ENCODE measurements at regions not wholly inside any gene's neighbourhood (a gene's known extent, or its start where the extent isn't known, plus 50 kb on each side); places are given as distances from the start of the nearest gene placed in this dataset.
"Not testable (repeated sequence)": the region's sequence is repeated elsewhere in the genome, so short reads cannot be mapped to it uniquely, and the experiment has no call there.

DNA sequence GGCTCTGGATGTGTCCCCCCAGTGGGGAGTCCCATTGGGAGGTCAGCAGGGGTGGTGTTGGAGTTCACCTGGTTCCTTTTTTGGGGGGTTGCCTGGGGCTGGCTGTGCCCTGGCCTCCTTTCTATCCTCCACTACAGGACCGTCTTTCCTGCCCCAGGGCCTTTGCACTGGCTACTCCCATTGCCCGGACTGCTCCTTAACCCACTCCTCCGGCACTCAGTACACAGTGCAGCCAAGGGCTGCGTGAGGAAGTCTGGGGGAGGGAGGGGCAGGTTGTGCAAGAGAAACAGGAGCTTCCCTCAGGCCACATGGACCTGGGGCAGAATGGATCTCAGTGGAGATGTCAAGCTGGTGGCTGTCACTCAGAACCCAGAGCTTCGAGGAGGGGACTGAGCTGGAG lies 429.3 kb upstream of the SULF2 start:
- no peak for FAIRE-seq
- no peaks in the 10 kb centered on the region for H3K9me3 ChIP-seq (ENCODE audit: control insufficient read depth in 2 of 3, insufficient read depth in 1 of 3, low read length in 3 of 3)
- intact Hi-C loops (cut with DNase I): no loop called here

DNA sequence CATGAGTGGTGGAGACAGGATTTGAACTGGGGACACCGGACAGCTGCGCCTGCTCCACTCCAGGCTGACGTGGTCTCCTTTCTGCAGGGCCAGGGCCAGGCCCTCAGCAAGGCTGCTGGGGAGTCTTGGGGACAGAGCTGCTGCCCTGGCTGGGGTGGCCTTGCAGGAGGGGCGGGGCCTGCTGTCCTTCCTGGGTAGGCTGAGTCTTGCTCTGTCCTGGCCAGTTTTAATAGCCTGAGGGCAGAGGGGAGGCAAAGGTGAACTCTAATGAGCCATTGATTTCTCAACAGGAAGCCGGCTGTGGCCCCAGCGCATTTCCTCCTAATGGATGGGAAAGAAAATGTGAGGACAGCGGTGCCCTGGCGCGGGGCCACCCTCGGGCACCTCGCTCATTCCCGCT lies 428.4 kb upstream of the SULF2 start:
- H3K4me3 ChIP-seq (ENCODE audit: low read length in 3 of 3); DNase-seq; H3K36me3 ChIP-seq (ENCODE audit: control insufficient read depth in 2 of 3, insufficient read depth in 3 of 3, low read length in 3 of 3); H3K9me3 ChIP-seq (ENCODE audit: control insufficient read depth in 2 of 3, insufficient read depth in 1 of 3, low read length in 3 of 3); H3K4me1 ChIP-seq (ENCODE audit: control insufficient read depth in 2 of 3, insufficient read depth in 2 of 3, low read depth in 1 of 3, low read length in 3 of 3); H3K9ac ChIP-seq (ENCODE audit: low read length in 3 of 3); H3K27me3 ChIP-seq (ENCODE audit: control insufficient read depth, insufficient read depth, low read length); intact Hi-C loops (cut with DNase I); FAIRE-seq; H3K27ac ChIP-seq (ENCODE audit: low read depth in 2 of 2, low read length in 2 of 2): not testable (repeated sequence)

More for the DNA sequence above, 429.3 kb upstream of the SULF2 start:
- Histone ChIP-seq H3K36me3 (ENCODE audit: control insufficient read depth in 2 of 3, insufficient read depth in 3 of 3, low read length in 3 of 3) (no peaks in the 10 kb centered on the region), H3K27ac (ENCODE audit: low read depth in 2 of 2, low read length in 2 of 2) (no peak overlapping the region), H3K9ac (ENCODE audit: low read length in 3 of 3) (no peak overlapping the region), H3K27me3 (ENCODE audit: control insufficient read depth, insufficient read depth, low read length) (no peaks in the 10 kb centered on the region), H3K4me3 (ENCODE audit: low read length in 3 of 3) (no peak overlapping the region), H3K4me1 (ENCODE audit: control insufficient read depth in 2 of 3, insufficient read depth in 2 of 3, low read depth in 1 of 3, low read length in 3 of 3) (no peaks in the 10 kb centered on the region)
- TF ChIP-seq, protein P1, sequence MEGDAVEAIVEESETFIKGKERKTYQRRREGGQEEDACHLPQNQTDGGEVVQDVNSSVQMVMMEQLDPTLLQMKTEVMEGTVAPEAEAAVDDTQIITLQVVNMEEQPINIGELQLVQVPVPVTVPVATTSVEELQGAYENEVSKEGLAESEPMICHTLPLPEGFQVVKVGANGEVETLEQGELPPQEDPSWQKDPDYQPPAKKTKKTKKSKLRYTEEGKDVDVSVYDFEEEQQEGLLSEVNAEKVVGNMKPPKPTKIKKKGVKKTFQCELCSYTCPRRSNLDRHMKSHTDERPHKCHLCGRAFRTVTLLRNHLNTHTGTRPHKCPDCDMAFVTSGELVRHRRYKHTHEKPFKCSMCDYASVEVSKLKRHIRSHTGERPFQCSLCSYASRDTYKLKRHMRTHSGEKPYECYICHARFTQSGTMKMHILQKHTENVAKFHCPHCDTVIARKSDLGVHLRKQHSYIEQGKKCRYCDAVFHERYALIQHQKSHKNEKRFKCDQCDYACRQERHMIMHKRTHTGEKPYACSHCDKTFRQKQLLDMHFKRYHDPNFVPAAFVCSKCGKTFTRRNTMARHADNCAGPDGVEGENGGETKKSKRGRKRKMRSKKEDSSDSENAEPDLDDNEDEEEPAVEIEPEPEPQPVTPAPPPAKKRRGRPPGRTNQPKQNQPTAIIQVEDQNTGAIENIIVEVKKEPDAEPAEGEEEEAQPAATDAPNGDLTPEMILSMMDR (IDR thresholded peaks at IDR 0.05; ENCODE audit: borderline replicate concordance, extremely low read depth, insufficient read depth): no peak
- DNase-seq: no peak

DNA sequence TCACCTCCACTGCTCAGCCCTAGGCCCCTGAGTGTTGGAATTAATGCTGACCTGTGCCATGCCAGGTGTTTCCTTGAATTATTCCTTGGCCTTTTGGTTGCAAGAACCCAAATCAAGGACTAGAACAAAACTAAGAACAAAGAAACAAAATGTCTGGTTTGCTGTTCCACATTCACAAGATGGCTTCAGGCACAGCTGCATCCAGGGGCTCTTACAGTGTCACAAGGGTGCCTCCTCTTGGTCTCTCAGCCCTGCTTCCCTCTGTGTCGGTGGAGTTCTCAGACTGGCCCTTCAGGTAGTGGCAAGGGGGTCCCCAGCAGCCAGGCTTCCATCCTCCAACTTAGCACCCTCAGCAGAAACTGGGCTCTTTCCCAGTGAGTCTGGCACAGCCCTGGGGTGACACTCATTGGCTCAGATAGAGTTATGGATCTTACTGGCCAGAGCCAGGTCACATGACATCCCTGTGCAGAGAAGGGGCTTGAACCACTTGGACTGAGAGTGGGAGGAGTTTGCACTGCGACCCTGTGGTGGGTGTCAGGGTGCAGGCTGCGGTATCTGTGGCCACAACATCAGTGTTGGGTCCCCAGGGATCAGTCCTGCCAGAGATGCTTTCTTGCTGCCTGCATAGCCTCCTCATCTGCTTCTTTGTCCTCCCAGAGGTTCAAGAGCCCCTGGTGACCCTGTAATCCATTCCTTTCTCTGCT lies 427.7 kb upstream of the SULF2 start:
- no peaks in the 10 kb centered on the region for H3K27me3 ChIP-seq (ENCODE audit: control insufficient read depth, insufficient read depth, low read length)
- no peak overlapping the region for H3K4me3 ChIP-seq (ENCODE audit: low read length in 3 of 3)
- H3K4me1 ChIP-seq (ENCODE audit: control insufficient read depth in 2 of 3, insufficient read depth in 2 of 3, low read depth in 1 of 3, low read length in 3 of 3): no peaks in the 10 kb centered on the region
- no peak overlapping the region for H3K9ac ChIP-seq (ENCODE audit: low read length in 3 of 3)
- H3K27ac ChIP-seq (ENCODE audit: low read depth in 2 of 2, low read length in 2 of 2): no peak overlapping the region
- no peak for FAIRE-seq
- no peaks in the 10 kb centered on the region for H3K36me3 ChIP-seq (ENCODE audit: control insufficient read depth in 2 of 3, insufficient read depth in 3 of 3, low read length in 3 of 3)
- intact Hi-C loops (cut with DNase I): no loop called here
- H3K9me3 ChIP-seq (ENCODE audit: control insufficient read depth in 2 of 3, insufficient read depth in 1 of 3, low read length in 3 of 3): no peaks in the 10 kb centered on the region
- TF ChIP-seq, protein P1 (IDR thresholded peaks at IDR 0.05; ENCODE audit: borderline replicate concordance, extremely low read depth, insufficient read depth): no peak
- DNase-seq: no peak

DNA sequence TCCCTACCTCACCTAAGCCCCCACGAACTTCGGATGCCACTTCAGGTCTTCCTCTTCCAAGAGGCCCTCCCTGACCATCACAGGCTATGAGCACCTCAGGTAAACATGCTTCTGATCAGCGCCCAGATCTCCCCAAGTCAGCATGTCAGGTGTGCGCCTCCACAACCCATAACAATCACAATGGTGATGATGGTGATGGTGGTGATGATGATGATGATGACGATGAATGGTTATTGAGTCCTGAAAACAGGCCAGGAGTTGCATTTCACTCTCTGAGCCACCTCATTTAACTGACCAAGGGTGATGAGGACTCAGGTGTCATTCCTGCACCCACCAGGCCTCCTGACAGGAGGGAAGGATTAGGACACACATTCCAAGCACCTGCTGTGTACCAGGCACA lies 426.6 kb upstream of the SULF2 start:
- Histone ChIP-seq H3K27me3 (ENCODE audit: control insufficient read depth, insufficient read depth, low read length) (no peaks in the 10 kb centered on the region), H3K36me3 (ENCODE audit: control insufficient read depth in 2 of 3, insufficient read depth in 3 of 3, low read length in 3 of 3) (no peaks in the 10 kb centered on the region), H3K9me3 (ENCODE audit: control insufficient read depth in 2 of 3, insufficient read depth in 1 of 3, low read length in 3 of 3) (no peaks in the 10 kb centered on the region), H3K27ac (ENCODE audit: low read depth in 2 of 2, low read length in 2 of 2) (no peak overlapping the region), H3K4me1 (ENCODE audit: control insufficient read depth in 2 of 3, insufficient read depth in 2 of 3, low read depth in 1 of 3, low read length in 3 of 3) (no peaks in the 10 kb centered on the region), H3K9ac (ENCODE audit: low read length in 3 of 3) (no peak overlapping the region), H3K4me3 (ENCODE audit: low read length in 3 of 3) (no peak overlapping the region)
- TF ChIP-seq, protein P1 (IDR thresholded peaks at IDR 0.05; ENCODE audit: borderline replicate concordance, extremely low read depth, insufficient read depth): no peak
- FAIRE-seq (no peak), DNase-seq (no peak)
- intact Hi-C loops (cut with DNase I): no loop called here
